ENCODE measurements at regions not wholly inside any gene's neighbourhood (a gene's known extent, or its start where the extent isn't known, plus 50 kb on each side); places are given as distances from the start of the nearest gene placed in this dataset.
A peak's percentile ranks its signal among the peaks of the same experiment; 100 is the strongest.

GRCh38 chr2:120681181-120681580 lies 54.5 kb upstream of the GLI2 start:
- Histone ChIP-seq H4K20me1 (ENCODE audit: control insufficient read depth, extremely low read depth, insufficient read depth, low read length) (no peaks in the 10 kb centered on the region), H3K36me3 (ENCODE audit: control insufficient read depth, insufficient read depth, low read length) (no peaks in the 10 kb centered on the region), H3K27me3 (ENCODE audit: control insufficient read depth, insufficient read depth, low read length) (peaks cover 5% of the 10 kb centered on the region), H3K4me1 (ENCODE audit: control insufficient read depth, extremely low read depth, insufficient read depth, low read length) (peaks cover 3% of the 10 kb centered on the region), H3K9me3 (ENCODE audit: control insufficient read depth, insufficient read depth, low read depth, low read length) (no peaks in the 10 kb centered on the region), H2AFZ (ENCODE audit: low read length) (no peak overlapping the region), H3K9ac (ENCODE audit: insufficient read depth, low read length) (no peak overlapping the region), H3K79me2 (ENCODE audit: control insufficient read depth, insufficient read depth, low read length) (no peaks in the 10 kb centered on the region), H3K27ac (ENCODE audit: insufficient read depth, low read length) (no peak overlapping the region), H3K4me2 (ENCODE audit: extremely low read depth, insufficient read depth, low read length) (no peak overlapping the region), H3K4me3 (replicated peaks in 1 of 4; ENCODE audit: control extremely low read depth in 1 of 4, insufficient read depth in 1 of 4, low read depth in 3 of 4, low read length in 4 of 4) (no peak overlapping the region)
- TF ChIP-seq CTCF (conservative IDR thresholded peaks at IDR 0.05 in 1 of 2, IDR thresholded peaks at IDR 0.05 in 1 of 2; ENCODE audit: low read depth in 1 of 2, low read length in 2 of 2) (no peak), EZH2 (IDR thresholded peaks at IDR 0.05; ENCODE audit: low read length, missing control alignments) (no peak)
- no peak for DNase-seq (ENCODE audit: low read depth in 2 of 2)

- Histone ChIP-seq H3K27ac (ENCODE audit: insufficient read depth, low read length) (no peak overlapping the region), H3K27me3 (ENCODE audit: control insufficient read depth, insufficient read depth, low read length) (peaks cover 5% of the 10 kb centered on the region), H3K4me2 (ENCODE audit: extremely low read depth, insufficient read depth, low read length) (no peak overlapping the region), H3K4me1 (ENCODE audit: control insufficient read depth, extremely low read depth, insufficient read depth, low read length) (peaks cover 3% of the 10 kb centered on the region), H3K9me3 (ENCODE audit: control insufficient read depth, insufficient read depth, low read depth, low read length) (no peaks in the 10 kb centered on the region), H3K79me2 (ENCODE audit: control insufficient read depth, insufficient read depth, low read length) (no peaks in the 10 kb centered on the region), H2AFZ (ENCODE audit: low read length) (no peak overlapping the region), H3K36me3 (ENCODE audit: control insufficient read depth, insufficient read depth, low read length) (no peaks in the 10 kb centered on the region), H4K20me1 (ENCODE audit: control insufficient read depth, extremely low read depth, insufficient read depth, low read length) (no peaks in the 10 kb centered on the region), H3K4me3 (replicated peaks in 1 of 4; ENCODE audit: control extremely low read depth in 1 of 4, insufficient read depth in 1 of 4, low read depth in 3 of 4, low read length in 4 of 4) (no peak overlapping the region), H3K9ac (ENCODE audit: insufficient read depth, low read length) (peak overlapping the region; percentile 7)
- TF ChIP-seq EZH2 (IDR thresholded peaks at IDR 0.05; ENCODE audit: low read length, missing control alignments) (no peak), CTCF (conservative IDR thresholded peaks at IDR 0.05 in 1 of 2, IDR thresholded peaks at IDR 0.05 in 1 of 2; ENCODE audit: low read depth in 1 of 2, low read length in 2 of 2) (no peak)
- no peak for DNase-seq (ENCODE audit: low read depth in 2 of 2)
Observed at GRCh38 chr2:120681696-120682288, 53.9 kb upstream of the GLI2 start.

GRCh38 chr2:120682654-120683053 lies 53.0 kb upstream of the GLI2 start:
- no peak for TF ChIP-seq CTCF (conservative IDR thresholded peaks at IDR 0.05 in 1 of 2, IDR thresholded peaks at IDR 0.05 in 1 of 2; ENCODE audit: low read depth in 1 of 2, low read length in 2 of 2)
- no peak for TF ChIP-seq EZH2 (IDR thresholded peaks at IDR 0.05; ENCODE audit: low read length, missing control alignments)
- Histone ChIP-seq H3K4me2 (ENCODE audit: extremely low read depth, insufficient read depth, low read length) (no peak overlapping the region), H3K4me1 (ENCODE audit: control insufficient read depth, extremely low read depth, insufficient read depth, low read length) (peaks cover 3% of the 10 kb centered on the region), H3K36me3 (ENCODE audit: control insufficient read depth, insufficient read depth, low read length) (no peaks in the 10 kb centered on the region), H2AFZ (ENCODE audit: low read length) (no peak overlapping the region), H3K9ac (ENCODE audit: insufficient read depth, low read length) (no peak overlapping the region), H3K79me2 (ENCODE audit: control insufficient read depth, insufficient read depth, low read length) (no peaks in the 10 kb centered on the region), H3K27me3 (ENCODE audit: control insufficient read depth, insufficient read depth, low read length) (peaks cover 10% of the 10 kb centered on the region), H3K4me3 (replicated peaks in 1 of 4; ENCODE audit: control extremely low read depth in 1 of 4, insufficient read depth in 1 of 4, low read depth in 3 of 4, low read length in 4 of 4) (no peak overlapping the region), H4K20me1 (ENCODE audit: control insufficient read depth, extremely low read depth, insufficient read depth, low read length) (no peaks in the 10 kb centered on the region), H3K27ac (ENCODE audit: insufficient read depth, low read length) (no peak overlapping the region), H3K9me3 (ENCODE audit: control insufficient read depth, insufficient read depth, low read depth, low read length) (no peaks in the 10 kb centered on the region)
- no peak for DNase-seq (ENCODE audit: low read depth in 2 of 2)
